ENCODE measurements at regions not wholly inside any gene's neighbourhood (a gene's known extent, or its start where the extent isn't known, plus 50 kb on each side); places are given as distances from the start of the nearest gene placed in this dataset.
"Not testable (repeated sequence)": the region's sequence is repeated elsewhere in the genome, so short reads cannot be mapped to it uniquely, and the experiment has no call there.

DNA sequence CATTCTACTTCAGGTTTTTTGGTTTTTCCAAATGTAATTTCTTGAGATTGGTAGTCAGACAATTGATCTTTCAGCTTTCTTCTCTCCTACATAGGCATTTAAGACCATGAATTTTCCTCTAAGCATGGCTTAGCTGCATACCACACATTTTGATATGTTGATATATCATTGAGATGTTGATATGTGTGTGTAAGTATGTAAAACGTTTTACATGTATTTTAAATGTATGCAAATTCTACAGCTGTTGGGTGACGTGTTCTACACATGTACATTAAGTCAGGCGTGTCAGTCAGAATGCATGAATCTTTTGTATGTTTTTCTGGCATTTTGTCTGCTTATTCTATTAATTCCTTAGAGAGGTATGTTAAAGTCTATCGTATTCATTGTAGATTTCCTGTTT is 228.2 kb downstream of the CDH26 start:
- H3K27ac Mint-ChIP-seq (ENCODE audit: low read depth, unreplicated experiment), result no peak overlapping the region
- H3K4me3 Mint-ChIP-seq (ENCODE audit: unreplicated experiment), result no peak overlapping the region
- no peaks in the 10 kb centered on the region for H3K4me1 Mint-ChIP-seq (ENCODE audit: insufficient read depth, unreplicated experiment)
- ChIA-PET CTCF (interaction anchor here (0.6 to 1.4 kb wide), 2 partner anchors 24 to 241 kb away, joined by 3 to 7 read pairs; no protein-coding TSS in a partner anchor), POLR2A (no interaction called here)
- intact Hi-C loops (cut with micrococcal nuclease), result no loop called here
- BruUV-seq (replicated peaks), result no TSS peak
- peaks cover 5% of the 10 kb centered on the region for H3K36me3 Mint-ChIP-seq (ENCODE audit: insufficient read depth, unreplicated experiment)
- no peaks in the 10 kb centered on the region for H3K9me3 Mint-ChIP-seq (ENCODE audit: unreplicated experiment)
- H3K27me3 Mint-ChIP-seq (ENCODE audit: insufficient read depth, unreplicated experiment), result peaks cover 48% of the 10 kb centered on the region
- TF ChIP-seq, protein P1, sequence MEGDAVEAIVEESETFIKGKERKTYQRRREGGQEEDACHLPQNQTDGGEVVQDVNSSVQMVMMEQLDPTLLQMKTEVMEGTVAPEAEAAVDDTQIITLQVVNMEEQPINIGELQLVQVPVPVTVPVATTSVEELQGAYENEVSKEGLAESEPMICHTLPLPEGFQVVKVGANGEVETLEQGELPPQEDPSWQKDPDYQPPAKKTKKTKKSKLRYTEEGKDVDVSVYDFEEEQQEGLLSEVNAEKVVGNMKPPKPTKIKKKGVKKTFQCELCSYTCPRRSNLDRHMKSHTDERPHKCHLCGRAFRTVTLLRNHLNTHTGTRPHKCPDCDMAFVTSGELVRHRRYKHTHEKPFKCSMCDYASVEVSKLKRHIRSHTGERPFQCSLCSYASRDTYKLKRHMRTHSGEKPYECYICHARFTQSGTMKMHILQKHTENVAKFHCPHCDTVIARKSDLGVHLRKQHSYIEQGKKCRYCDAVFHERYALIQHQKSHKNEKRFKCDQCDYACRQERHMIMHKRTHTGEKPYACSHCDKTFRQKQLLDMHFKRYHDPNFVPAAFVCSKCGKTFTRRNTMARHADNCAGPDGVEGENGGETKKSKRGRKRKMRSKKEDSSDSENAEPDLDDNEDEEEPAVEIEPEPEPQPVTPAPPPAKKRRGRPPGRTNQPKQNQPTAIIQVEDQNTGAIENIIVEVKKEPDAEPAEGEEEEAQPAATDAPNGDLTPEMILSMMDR (IDR thresholded peaks at IDR 0.05; ENCODE audit: unreplicated experiment), result no peak
- DNase-seq (ENCODE audit: unreplicated experiment), result no peak

DNA sequence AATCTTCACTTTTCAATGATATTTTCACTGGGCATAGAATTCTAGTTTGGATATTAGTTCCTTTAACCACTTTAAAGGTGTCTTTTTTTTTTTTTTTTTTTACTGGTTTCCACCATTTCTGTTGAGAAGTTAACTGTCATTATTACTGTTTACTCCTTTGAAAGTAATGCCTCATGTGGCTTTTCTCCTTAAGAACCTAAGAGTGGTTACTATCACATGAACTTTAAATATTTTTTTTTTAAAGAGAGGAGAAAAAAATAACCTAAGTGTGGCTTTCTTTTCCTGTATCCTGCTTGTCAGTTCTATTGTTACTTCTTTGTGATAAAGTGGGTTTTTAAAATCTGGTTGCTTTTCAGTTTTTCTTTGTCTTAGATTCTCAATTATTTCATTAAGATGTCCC is 229.5 kb downstream of the CDH26 start:
- ChIA-PET CTCF (no interaction called here), POLR2A (no interaction called here)
- Mint-ChIP-seq H3K4me3 (ENCODE audit: unreplicated experiment) (no peak overlapping the region), H3K27me3 (ENCODE audit: insufficient read depth, unreplicated experiment) (peaks cover 48% of the 10 kb centered on the region), H3K4me1 (ENCODE audit: insufficient read depth, unreplicated experiment) (no peaks in the 10 kb centered on the region), H3K27ac (ENCODE audit: low read depth, unreplicated experiment) (no peak overlapping the region), H3K36me3 (ENCODE audit: insufficient read depth, unreplicated experiment) (peaks cover 5% of the 10 kb centered on the region), H3K9me3 (ENCODE audit: unreplicated experiment) (no peaks in the 10 kb centered on the region)
- TF ChIP-seq, protein P1 (IDR thresholded peaks at IDR 0.05; ENCODE audit: unreplicated experiment), result no peak
- intact Hi-C loops (cut with micrococcal nuclease), result no loop called here
- BruUV-seq (replicated peaks), result no TSS peak
- no peak for DNase-seq (ENCODE audit: unreplicated experiment)

DNA sequence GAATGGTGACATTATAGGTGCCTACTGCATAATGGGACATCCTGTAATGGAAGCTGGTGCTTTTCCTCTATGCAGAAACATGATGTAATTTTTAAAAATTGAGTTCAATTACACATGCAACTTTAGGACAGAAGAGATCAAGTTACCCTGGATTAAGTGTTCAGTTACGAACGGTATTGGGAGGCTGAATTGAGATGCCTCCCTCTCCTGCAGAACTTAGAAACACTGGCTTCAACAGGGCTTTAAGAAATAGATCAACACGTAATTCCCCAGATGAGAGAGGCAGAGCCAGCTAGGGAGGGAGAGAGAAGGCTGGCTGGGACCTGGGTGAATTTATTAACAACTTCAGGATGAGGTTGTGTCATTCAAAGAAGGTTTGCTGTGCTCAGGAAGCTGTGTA is 232.8 kb downstream of the CDH26 start:
- no TSS peak for BruUV-seq (replicated peaks)
- POLR2A ChIA-PET, result no interaction called here
- Mint-ChIP-seq H3K27ac (ENCODE audit: low read depth, unreplicated experiment) (no peak overlapping the region), H3K4me3 (ENCODE audit: unreplicated experiment) (no peak overlapping the region), H3K27me3 (ENCODE audit: insufficient read depth, unreplicated experiment) (peaks cover 45% of the 10 kb centered on the region), H3K9me3 (ENCODE audit: unreplicated experiment) (no peaks in the 10 kb centered on the region), H3K36me3 (ENCODE audit: insufficient read depth, unreplicated experiment) (no peaks in the 10 kb centered on the region), H3K4me1 (ENCODE audit: insufficient read depth, unreplicated experiment) (no peaks in the 10 kb centered on the region)
- intact Hi-C loops (cut with micrococcal nuclease), result no loop called here
- no peak for DNase-seq (ENCODE audit: unreplicated experiment)
- CTCF ChIA-PET, result interaction anchor here (4.0 kb wide), 1 partner anchor 20 kb away, joined by 26 read pairs; no protein-coding TSS in a partner anchor
- TF ChIP-seq, protein P1 (IDR thresholded peaks at IDR 0.05; ENCODE audit: unreplicated experiment), result no peak

- H3K36me3 Mint-ChIP-seq (ENCODE audit: insufficient read depth, unreplicated experiment), result no peaks in the 10 kb centered on the region
- H3K27ac Mint-ChIP-seq (ENCODE audit: low read depth, unreplicated experiment), result no peak overlapping the region
- no peak for DNase-seq (ENCODE audit: unreplicated experiment)
- TF ChIP-seq, protein P1 (IDR thresholded peaks at IDR 0.05; ENCODE audit: unreplicated experiment), result no peak
- H3K4me1 Mint-ChIP-seq (ENCODE audit: insufficient read depth, unreplicated experiment), result no peaks in the 10 kb centered on the region
- peaks cover 10% of the 10 kb centered on the region for H3K9me3 Mint-ChIP-seq (ENCODE audit: unreplicated experiment)
- intact Hi-C loops (cut with micrococcal nuclease), result no loop called here
- no TSS peak for BruUV-seq (replicated peaks)
- H3K4me3 Mint-ChIP-seq (ENCODE audit: unreplicated experiment), result no peak overlapping the region
- peaks cover 41% of the 10 kb centered on the region for H3K27me3 Mint-ChIP-seq (ENCODE audit: insufficient read depth, unreplicated experiment)
- ChIA-PET CTCF (interaction anchor here (1.0 to 4.0 kb wide), 5 partner anchors 19 to 135 kb away, joined by 3 to 26 read pairs (median 3); no protein-coding TSS in a partner anchor), POLR2A (no interaction called here)
Measured at GRCh38 chr20:60192326-60192725, 234.1 kb downstream of the CDH26 start.

DNA sequence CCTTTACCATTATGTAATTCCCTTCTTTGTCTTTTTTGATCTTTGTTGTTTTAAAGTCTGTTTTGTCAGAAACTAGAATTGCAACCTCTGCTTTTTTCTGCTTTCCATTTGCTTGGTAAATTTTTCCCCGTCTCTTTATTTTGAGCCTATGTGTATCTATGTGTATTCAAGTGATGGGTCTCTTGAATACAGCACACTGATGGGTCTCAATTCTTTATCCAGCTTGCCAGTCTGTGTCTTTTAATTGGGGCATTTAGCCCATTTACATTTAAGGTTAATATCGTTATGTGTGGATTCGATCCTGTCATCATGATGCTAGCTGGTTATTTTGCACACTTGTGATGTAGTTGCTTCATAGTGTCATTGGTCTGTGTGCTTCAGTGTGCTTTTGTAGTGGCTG is 240.9 kb downstream of the CDH26 start:
- H3K27ac Mint-ChIP-seq (ENCODE audit: low read depth, unreplicated experiment); H3K4me3 Mint-ChIP-seq (ENCODE audit: unreplicated experiment); H3K4me1 Mint-ChIP-seq (ENCODE audit: insufficient read depth, unreplicated experiment); H3K36me3 Mint-ChIP-seq (ENCODE audit: insufficient read depth, unreplicated experiment); DNase-seq (ENCODE audit: unreplicated experiment); intact Hi-C loops (cut with micrococcal nuclease); POLR2A ChIA-PET; BruUV-seq (replicated peaks): not testable (repeated sequence)
- Mint-ChIP-seq H3K9me3 (ENCODE audit: unreplicated experiment) (peaks cover 28% of the 10 kb centered on the region), H3K27me3 (ENCODE audit: insufficient read depth, unreplicated experiment) (peaks cover 32% of the 10 kb centered on the region)
- CTCF ChIA-PET, result interaction anchor here (0.9 to 8.7 kb wide), 3 partner anchors 12 to 143 kb away, joined by 3 to 67 read pairs (median 3); no protein-coding TSS in a partner anchor
